Glomerular visceral epithelial cell (primary cell): ENCODE measurements at regions not wholly inside any gene's neighbourhood (a gene's known extent, or its start where the extent isn't known, plus 50 kb on each side); places are given as distances from the start of the nearest gene placed in this dataset.

Source experiments
- DNase-seq: peaks from one replicate; pipeline ENCODE4 v3.0.0-alpha.2; 2016; ENCODE audit errors: extremely low spot score

- DNase-seq = no peak
These were observed 345.3 kb upstream of the SLC35B3 start for GRCh38 chr6:8780653-8781052.

- no peak for DNase-seq
These were observed 329.4 kb upstream of the SLC35B3 start for GRCh38 chr6:8764733-8765132.

GRCh38 chr6:8760951-8761350 is 325.6 kb upstream of the SLC35B3 start:
- no peak for DNase-seq

- no peak for DNase-seq
These were observed 323.1 kb upstream of the SLC35B3 start for GRCh38 chr6:8758412-8758811.

- DNase-seq = no peak
These were observed 315.3 kb upstream of the SLC35B3 start for GRCh38 chr6:8750627-8751026.

GRCh38 chr6:8749465-8749864 is 314.1 kb upstream of the SLC35B3 start:
- no peak for DNase-seq

GRCh38 chr6:8743170-8743745 is 307.9 kb upstream of the SLC35B3 start:
- DNase-seq = no peak

- DNase-seq = no peak
These were observed 304.1 kb upstream of the SLC35B3 start for GRCh38 chr6:8739454-8739853.

GRCh38 chr6:8738951-8739350 is 303.6 kb upstream of the SLC35B3 start:
- DNase-seq = no peak

- no peak for DNase-seq
These were observed 301.0 kb upstream of the SLC35B3 start for GRCh38 chr6:8736156-8736895.

GRCh38 chr6:8733879-8734278 is 298.5 kb upstream of the SLC35B3 start:
- no peak for DNase-seq

GRCh38 chr6:8731874-8732273 is 296.5 kb upstream of the SLC35B3 start:
- no peak for DNase-seq

- DNase-seq = no peak
These were observed 275.5 kb upstream of the SLC35B3 start for GRCh38 chr6:8710668-8711431.

- peak; percentile 13 for DNase-seq
These were observed 272.8 kb upstream of the SLC35B3 start for GRCh38 chr6:8707956-8708772.

GRCh38 chr6:8707369-8707768 is 272.0 kb upstream of the SLC35B3 start:
- DNase-seq = no peak

GRCh38 chr6:8705435-8706020 is 270.2 kb upstream of the SLC35B3 start:
- no peak for DNase-seq

GRCh38 chr6:8703059-8703458 is 267.7 kb upstream of the SLC35B3 start:
- DNase-seq = no peak

- no peak for DNase-seq
These were observed 253.5 kb upstream of the SLC35B3 start for GRCh38 chr6:8688821-8689220.

- no peak for DNase-seq
These were observed 250.7 kb upstream of the SLC35B3 start for GRCh38 chr6:8686077-8686476.

- no peak for DNase-seq
These were observed 247.9 kb upstream of the SLC35B3 start for GRCh38 chr6:8683204-8683603.

GRCh38 chr6:8679823-8680222 is 244.5 kb upstream of the SLC35B3 start:
- no peak for DNase-seq

- no peak for DNase-seq
These were observed 243.1 kb upstream of the SLC35B3 start for GRCh38 chr6:8678466-8678865.
